Mammary epithelial cell (primary cell): ENCODE measurements at regions not wholly inside any gene's neighbourhood (a gene's known extent, or its start where the extent isn't known, plus 50 kb on each side); places are given as distances from the start of the nearest gene placed in this dataset.

Experiments
- EZH2 ChIP-seq: IDR thresholded peaks from 2 replicates; pipeline ENCODE4 v1.6.1; 2012; ENCODE audit warnings: low read length, inconsistent platforms, borderline replicate concordance
- TF ChIP-seq, protein P1 (sequence below), 2 donors: IDR thresholded peaks in 1 of 2; conservative IDR thresholded peaks in 1 of 2; 2 replicates each; pipeline ENCODE4 v1.5.1; 2011 to 2012; ENCODE audit warnings: inconsistent platforms in 2 of 2, low read length in 2 of 2, mild to moderate bottlenecking in 2 of 2, control low read depth in 1 of 2, low read depth in 1 of 2; ENCODE audit not compliant: insufficient read depth in 1 of 2; ENCODE audit errors: extremely low read depth in 1 of 2

DNA sequence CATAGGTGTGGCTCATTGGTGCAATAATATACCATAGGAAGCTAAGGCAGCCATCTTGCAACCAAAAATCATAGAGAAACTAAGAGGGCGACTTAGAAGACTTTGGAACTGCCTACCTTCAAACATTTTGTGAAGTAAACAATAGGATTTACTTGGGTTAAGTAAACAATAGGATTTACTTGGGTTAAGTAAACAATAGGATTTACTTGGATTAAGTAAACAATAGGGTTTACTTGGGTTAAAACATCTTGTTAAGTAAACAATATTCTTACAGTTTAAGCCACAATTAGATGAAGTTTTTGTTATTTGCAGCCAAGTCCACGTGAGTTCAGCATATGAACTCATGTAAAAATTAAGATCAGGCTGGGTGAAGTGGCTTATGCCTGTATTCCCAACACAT, 722.4 kb upstream of the AUTS2 start:
- TF ChIP-seq, protein P1, sequence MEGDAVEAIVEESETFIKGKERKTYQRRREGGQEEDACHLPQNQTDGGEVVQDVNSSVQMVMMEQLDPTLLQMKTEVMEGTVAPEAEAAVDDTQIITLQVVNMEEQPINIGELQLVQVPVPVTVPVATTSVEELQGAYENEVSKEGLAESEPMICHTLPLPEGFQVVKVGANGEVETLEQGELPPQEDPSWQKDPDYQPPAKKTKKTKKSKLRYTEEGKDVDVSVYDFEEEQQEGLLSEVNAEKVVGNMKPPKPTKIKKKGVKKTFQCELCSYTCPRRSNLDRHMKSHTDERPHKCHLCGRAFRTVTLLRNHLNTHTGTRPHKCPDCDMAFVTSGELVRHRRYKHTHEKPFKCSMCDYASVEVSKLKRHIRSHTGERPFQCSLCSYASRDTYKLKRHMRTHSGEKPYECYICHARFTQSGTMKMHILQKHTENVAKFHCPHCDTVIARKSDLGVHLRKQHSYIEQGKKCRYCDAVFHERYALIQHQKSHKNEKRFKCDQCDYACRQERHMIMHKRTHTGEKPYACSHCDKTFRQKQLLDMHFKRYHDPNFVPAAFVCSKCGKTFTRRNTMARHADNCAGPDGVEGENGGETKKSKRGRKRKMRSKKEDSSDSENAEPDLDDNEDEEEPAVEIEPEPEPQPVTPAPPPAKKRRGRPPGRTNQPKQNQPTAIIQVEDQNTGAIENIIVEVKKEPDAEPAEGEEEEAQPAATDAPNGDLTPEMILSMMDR (conservative IDR thresholded peaks at IDR 0.05 in 1 of 2, IDR thresholded peaks at IDR 0.05 in 1 of 2; ENCODE audit: extremely low read depth in 1 of 2, insufficient read depth in 1 of 2, low read depth in 1 of 2, low read length in 2 of 2) = no peak
- TF ChIP-seq EZH2 = no peak
